ENCODE measurements at regions not wholly inside any gene's neighbourhood (a gene's known extent, or its start where the extent isn't known, plus 50 kb on each side); places are given as distances from the start of the nearest gene placed in this dataset.

DNA sequence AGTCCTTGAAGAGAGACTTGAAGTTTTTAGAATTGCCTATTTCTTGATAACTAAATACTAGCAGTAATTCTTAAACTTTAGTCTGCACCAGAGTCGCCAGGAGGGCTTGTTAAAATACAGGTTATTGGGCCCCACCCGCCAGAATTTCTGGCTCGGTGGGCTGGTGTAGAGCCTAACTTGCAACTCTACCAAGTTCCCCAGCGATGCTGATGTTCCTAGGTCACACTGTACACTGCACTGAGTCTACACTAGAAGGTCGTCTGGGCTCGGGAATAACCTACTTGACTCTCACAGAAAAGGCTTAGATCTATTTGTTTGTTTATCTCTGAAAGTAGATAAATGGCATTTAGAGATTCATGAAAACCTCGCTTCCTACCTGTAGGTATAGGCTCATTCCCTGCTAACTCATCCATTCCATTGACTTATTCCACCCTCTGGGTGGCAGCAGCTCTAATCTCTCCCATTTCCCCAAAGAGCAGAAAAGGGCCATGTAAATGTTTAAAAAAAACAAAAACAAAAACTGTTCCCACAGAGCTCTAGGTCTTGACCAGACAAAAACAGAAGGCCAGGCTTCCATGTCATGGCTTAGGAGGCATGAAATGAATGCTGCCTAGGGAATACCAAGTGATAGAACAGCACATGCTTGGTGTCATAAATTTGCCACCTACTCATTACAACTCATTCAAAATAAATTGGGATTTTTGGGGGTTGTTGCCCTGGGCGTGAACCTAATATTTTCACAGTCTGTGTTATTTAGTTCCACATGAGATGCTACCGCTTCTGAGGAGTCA lies 292.1 kb downstream of the ADGB start:
- H4K20me1 ChIP-seq (ENCODE audit: insufficient read depth, low read length): no peaks in the 10 kb centered on the region
- H3K27ac ChIP-seq (ENCODE audit: extremely low read length, insufficient read depth, low read length): no peak overlapping the region
- no peak overlapping the region for H3K4me2 ChIP-seq (ENCODE audit: low read depth, low read length)
- no peaks in the 10 kb centered on the region for H3K36me3 ChIP-seq (replicated peaks in 1 of 2; ENCODE audit: control insufficient read depth in 1 of 2, insufficient read depth in 2 of 2, low read length in 2 of 2)
- intact Hi-C loops (cut with micrococcal nuclease; ENCODE audit: unreplicated experiment): no loop called here
- TF ChIP-seq CREB1 (IDR thresholded peaks at IDR 0.05) (no peak), CREB1 (CRISPR knock-in tag; IDR thresholded peaks at IDR 0.05) (no peak), SP2 (CRISPR knock-in tag; IDR thresholded peaks at IDR 0.05) (no peak), STAG1 (CRISPR knock-in tag; IDR thresholded peaks at IDR 0.05) (0 out of 2 replicates have a peak, but pooled peaks have one; percentile 16), ZNF746 (CRISPR knock-in tag; IDR thresholded peaks at IDR 0.05) (no peak)
- FAIRE-seq (no peak), DNase-seq (ENCODE audit: low spot score) (no peak), ATAC-seq (peak; percentile 58)
- 30% methylated on average over 9 of the region's 9 CpGs for WGBS (ENCODE audit: low lambda C conversion rate)
- no peak overlapping the region for H3K9ac ChIP-seq (ENCODE audit: insufficient read depth, low read depth, low read length)
- H3K9me3 ChIP-seq (ENCODE audit: low read length): no peaks in the 10 kb centered on the region
- in situ Hi-C loops (cut with HindIII; ENCODE audit: extremely low pct_ligation_motif_present, low pct_unique_long_range_greater_than_20kb): no loop called here
- CTCF ChIA-PET (ENCODE audit: low intra/inter-chr PET ratio, low total read pairs): no interaction called here
- H2AFZ ChIP-seq (ENCODE audit: low read length): no peak overlapping the region
- H3K4me3 ChIP-seq (replicated peaks in 1 of 3; ENCODE audit: insufficient read depth in 1 of 3, low read depth in 2 of 3, low read length in 3 of 3): no peak overlapping the region
- POLR2A ChIA-PET: no interaction called here
- H3K79me2 ChIP-seq (ENCODE audit: insufficient read depth, low read length): no peaks in the 10 kb centered on the region
- BruUV-seq (replicated peaks): no TSS peak
- no peaks in the 10 kb centered on the region; a peak in 1 of 5 replicates for H3K27me3 ChIP-seq (ENCODE audit: control insufficient read depth in 1 of 2, insufficient read depth in 2 of 2, low read length in 2 of 2)
- peaks cover 10% of the 10 kb centered on the region; the same call in 1 of the 2 replicates for H3K4me1 ChIP-seq (ENCODE audit: insufficient read depth, low read length)

DNA sequence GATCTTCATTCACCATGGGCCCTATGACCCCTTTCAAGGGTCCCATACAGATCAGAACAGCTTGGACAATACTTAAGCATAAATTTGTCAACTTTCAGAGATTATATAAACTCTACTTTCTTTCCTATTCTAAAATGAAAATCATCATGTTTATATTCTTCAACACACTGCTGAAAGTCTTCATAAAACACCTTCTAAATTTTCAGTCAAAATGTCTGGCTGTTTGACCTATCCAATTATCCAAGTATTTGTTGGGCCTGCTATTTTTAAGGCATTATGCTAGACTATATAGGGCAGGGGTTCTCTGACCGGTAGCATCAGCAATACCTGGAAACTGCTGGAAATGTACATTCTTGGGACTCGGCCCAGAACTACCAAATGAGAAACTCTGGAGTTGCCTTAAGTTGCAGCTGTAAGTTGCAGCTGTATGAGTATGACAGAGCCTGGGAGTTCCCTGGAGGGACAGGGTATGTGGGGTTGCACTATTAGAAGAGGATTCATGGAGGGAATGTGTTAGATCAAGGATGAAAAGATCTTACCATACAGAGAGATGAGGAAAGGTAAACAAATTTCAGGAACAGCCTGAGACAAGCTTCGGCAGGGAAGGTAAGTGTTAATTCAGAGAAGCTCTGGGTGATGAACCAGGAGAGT lies 293.0 kb downstream of the ADGB start:
- H3K27me3 ChIP-seq (ENCODE audit: control insufficient read depth in 1 of 2, insufficient read depth in 2 of 2, low read length in 2 of 2): no peaks in the 10 kb centered on the region; a peak in 1 of 5 replicates
- FAIRE-seq: no peak

More for the DNA sequence above, 293.0 kb downstream of the ADGB start:
- DNase-seq (ENCODE audit: low spot score) (no peak), ATAC-seq (no peak)
- WGBS (ENCODE audit: low lambda C conversion rate): 41% methylated on average over 3 of the region's 3 CpGs
- Histone ChIP-seq H3K9ac (ENCODE audit: insufficient read depth, low read depth, low read length) (no peak overlapping the region), H3K27ac (ENCODE audit: extremely low read length, insufficient read depth, low read length) (no peak overlapping the region), H3K4me3 (replicated peaks in 1 of 3; ENCODE audit: insufficient read depth in 1 of 3, low read depth in 2 of 3, low read length in 3 of 3) (no peak overlapping the region), H3K9me3 (ENCODE audit: low read length) (no peaks in the 10 kb centered on the region), H2AFZ (ENCODE audit: low read length) (no peak overlapping the region), H4K20me1 (ENCODE audit: insufficient read depth, low read length) (no peaks in the 10 kb centered on the region), H3K36me3 (replicated peaks in 1 of 2; ENCODE audit: control insufficient read depth in 1 of 2, insufficient read depth in 2 of 2, low read length in 2 of 2) (no peaks in the 10 kb centered on the region), H3K4me1 (ENCODE audit: insufficient read depth, low read length) (peaks cover 10% of the 10 kb centered on the region; the same call in 1 of the 2 replicates), H3K4me2 (ENCODE audit: low read depth, low read length) (no peak overlapping the region), H3K79me2 (ENCODE audit: insufficient read depth, low read length) (no peaks in the 10 kb centered on the region)
- ChIA-PET POLR2A (no interaction called here), CTCF (ENCODE audit: low intra/inter-chr PET ratio, low total read pairs) (no interaction called here)
- no TSS peak for BruUV-seq (replicated peaks)
- intact Hi-C loops (cut with micrococcal nuclease; ENCODE audit: unreplicated experiment): no loop called here
- TF ChIP-seq ZNF296 (CRISPR knock-in tag; conservative IDR thresholded peaks at IDR 0.05) (no peak), NFRKB (IDR thresholded peaks at IDR 0.05) (no peak), SRSF1 (optimal IDR thresholded peaks at IDR 0.05; ENCODE audit: low read depth, low read length) (no peak), ZSCAN25 (CRISPR knock-in tag; IDR thresholded peaks at IDR 0.05) (no peak), ZMYM2 (CRISPR knock-in tag; IDR thresholded peaks at IDR 0.05) (no peak)
- in situ Hi-C loops (cut with HindIII; ENCODE audit: extremely low pct_ligation_motif_present, low pct_unique_long_range_greater_than_20kb): no loop called here
